ELR (cell line): ENCODE measurements at regions not wholly inside any gene's neighbourhood (a gene's known extent, or its start where the extent isn't known, plus 50 kb on each side); places are given as distances from the start of the nearest gene placed in this dataset.

Experiments
- DNase-seq: peaks from one replicate; pipeline ENCODE4 v3.0.0-alpha.2; 2015; ENCODE audit warnings: low read depth

- no peak for DNase-seq
These were observed 87.8 kb upstream of the HS3ST5 start for GRCh38 chr6:114430534-114431124.

GRCh38 chr6:114428341-114428740 is 85.5 kb upstream of the HS3ST5 start:
- no peak for DNase-seq

- DNase-seq, result no peak
These were observed 78.4 kb upstream of the HS3ST5 start for GRCh38 chr6:114421199-114421598.

DNA sequence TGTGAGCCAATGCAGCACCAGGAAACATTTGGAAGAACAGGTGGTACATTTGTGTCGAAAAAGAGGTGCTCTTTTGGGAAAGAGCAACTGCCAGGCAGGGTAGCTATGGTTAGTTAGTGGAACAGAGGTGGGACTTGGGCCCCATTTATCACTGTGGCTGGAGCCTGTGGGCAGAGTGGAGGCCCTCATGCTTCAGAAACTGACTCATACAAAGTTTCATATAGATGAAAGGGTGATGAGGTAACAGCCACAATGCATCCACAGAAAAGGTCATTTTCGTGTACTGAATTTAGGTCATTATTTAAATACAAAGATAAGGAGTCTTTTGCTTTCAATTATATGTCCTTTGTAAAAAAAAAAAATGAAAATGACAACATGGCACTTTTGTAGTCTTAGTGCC is 76.4 kb upstream of the HS3ST5 start:
- peak; percentile 1 for DNase-seq

DNA sequence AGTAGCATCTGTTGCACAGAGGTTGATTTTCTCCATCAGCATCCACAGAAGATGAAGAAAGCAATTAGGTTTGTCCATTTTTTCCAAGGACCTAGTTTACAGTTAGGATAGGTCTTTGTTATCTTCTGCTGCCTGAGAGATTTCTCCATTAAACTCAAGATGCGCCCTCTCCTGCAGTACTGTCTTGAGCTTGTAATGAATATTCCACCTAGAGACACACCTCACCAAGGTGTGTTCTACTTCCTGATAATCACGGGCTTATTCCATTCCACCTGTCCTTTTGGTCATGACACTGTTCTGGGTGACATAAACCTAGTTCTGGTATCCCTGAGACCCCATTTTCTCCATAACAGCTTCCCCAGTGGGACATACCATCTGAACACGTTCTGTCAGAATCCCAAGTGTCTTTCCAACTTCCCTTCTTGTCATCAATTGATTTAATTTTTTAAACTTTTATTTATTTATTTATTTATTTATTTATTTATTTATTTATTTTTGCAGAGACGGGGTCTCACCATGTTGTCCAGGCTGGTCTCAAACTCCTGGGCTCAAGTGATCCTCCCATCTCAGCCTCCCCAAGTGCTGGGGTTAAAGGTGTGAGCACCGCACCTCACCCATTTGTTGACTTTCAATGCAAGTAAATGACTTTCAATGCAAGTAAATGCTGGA is 75.6 kb upstream of the HS3ST5 start:
- DNase-seq, result no peak

GRCh38 chr6:114407426-114408035 is 64.7 kb upstream of the HS3ST5 start:
- DNase-seq, result no peak

DNA sequence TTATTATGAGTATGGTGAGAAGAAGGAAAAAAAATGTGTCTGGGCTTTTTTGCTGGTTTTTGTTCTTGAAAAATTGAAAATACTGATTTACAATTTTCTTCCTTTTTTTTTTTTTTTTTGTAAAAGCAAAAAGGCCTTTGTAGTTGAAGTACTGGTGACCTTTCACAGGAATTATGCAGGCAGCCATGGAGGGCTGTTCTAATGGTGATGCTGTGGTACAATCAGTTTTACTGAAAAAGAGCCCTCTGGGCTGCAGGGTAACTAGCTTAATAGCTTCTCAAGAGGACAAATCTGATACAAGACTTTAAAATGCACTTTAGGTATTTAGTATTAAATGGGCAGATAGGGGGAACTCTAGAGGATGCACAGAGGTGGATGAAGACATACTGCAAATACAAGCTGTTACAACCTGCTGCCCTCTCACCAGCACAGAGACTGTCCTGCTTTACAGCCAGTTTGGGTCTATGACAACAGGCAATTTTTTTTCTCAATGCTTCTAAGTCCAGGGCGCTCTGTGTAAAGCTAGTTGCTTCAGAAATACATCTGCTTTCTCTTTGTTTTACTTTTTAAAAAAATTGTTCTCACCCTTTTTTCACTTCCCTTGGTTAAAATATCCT is 61.6 kb upstream of the HS3ST5 start:
- no peak for DNase-seq

DNA sequence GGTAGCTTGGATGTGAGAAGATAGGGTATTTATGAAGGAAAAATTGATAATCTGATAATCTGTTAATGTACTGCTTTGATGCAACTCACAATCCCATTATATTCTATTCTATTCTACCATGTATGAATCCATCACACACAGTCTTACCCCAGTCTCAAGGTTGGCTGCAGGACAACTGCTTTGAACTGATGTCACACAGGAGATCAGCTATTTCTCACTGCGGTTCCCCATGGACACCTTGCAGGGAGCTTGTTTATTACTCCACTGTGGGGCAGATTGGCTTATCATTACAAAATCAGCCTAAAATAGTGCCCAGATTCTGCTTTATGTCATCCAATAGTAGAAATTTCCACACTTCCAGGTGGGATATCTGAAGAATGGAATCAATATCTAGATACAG is 61.0 kb upstream of the HS3ST5 start:
- no peak for DNase-seq

DNA sequence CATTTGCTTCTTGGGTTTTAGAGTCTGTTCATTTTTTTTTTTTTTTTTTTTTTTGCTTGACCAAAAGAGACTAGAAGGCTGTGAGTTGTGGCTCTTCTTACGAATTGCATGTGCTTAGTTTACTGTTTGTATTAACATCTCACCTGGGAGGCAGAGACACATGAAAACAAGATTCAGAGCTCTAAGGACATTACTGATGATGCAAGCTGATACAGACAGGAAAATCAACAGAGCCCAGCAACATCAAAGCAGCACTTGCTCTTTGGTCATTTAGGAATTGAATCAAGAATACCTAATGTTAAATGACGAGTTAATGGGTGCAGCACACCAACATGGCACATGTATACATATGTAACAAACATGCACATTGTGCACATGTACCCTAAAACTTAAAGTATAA is 55.7 kb upstream of the HS3ST5 start:
- no peak for DNase-seq
